Gastrocnemius medialis (tissue), 4 donors: ENCODE measurements at regions not wholly inside any gene's neighbourhood (a gene's known extent, or its start where the extent isn't known, plus 50 kb on each side); places are given as distances from the start of the nearest gene placed in this dataset.
"Not testable (repeated sequence)": the region's sequence is repeated elsewhere in the genome, so short reads cannot be mapped to it uniquely, and the experiment has no call there.

Experiments used
- CTCF ChIP-seq, 5 experiments: fragments of 450-650 bp in 3 of 5; fragments of 200-600 bp in 2 of 5; sonication (generic) in 2 of 5; IDR thresholded peaks in 4 of 5; conservative IDR thresholded peaks in 1 of 5; 1 replicate in 4 of 5; 2 replicates in 1 of 5; pipeline ENCODE4 v1.5.1; 2016 to 2019; ENCODE audit warnings: antibody characterized with exemption in 5 of 5, mild to moderate bottlenecking in 3 of 5, moderate library complexity in 3 of 5
- POLR2A ChIP-seq, 2 donors: fragments of 450-650 bp; IDR thresholded peaks; one replicate each; pipeline ENCODE4 v1.6.1; 2017; ENCODE audit warnings: antibody characterized with exemption in 2 of 2, mild to moderate bottlenecking in 2 of 2, moderate library complexity in 2 of 2

- not testable (repeated sequence) for TF ChIP-seq POLR2A (IDR thresholded peaks at IDR 0.05); CTCF (IDR thresholded peaks at IDR 0.05 in 4 of 5, conservative IDR thresholded peaks at IDR 0.05 in 1 of 5)
Observed at GRCh38 chr6:104446101-104447080, 413.3 kb downstream of the HACE1 start.
